Heart left ventricle (tissue), 16 donors: ENCODE measurements at regions not wholly inside any gene's neighbourhood (a gene's known extent, or its start where the extent isn't known, plus 50 kb on each side); places are given as distances from the start of the nearest gene placed in this dataset.

Experiments used
- ATAC-seq, 4 donors: fragments of 200-7000 bp; cut with Tn5 transposase; one replicate each; pipeline ENCODE4 v1.9.1; 2020 to 2022; ENCODE audit warnings: moderate library complexity in 4 of 4, mild to moderate bottlenecking in 3 of 4, moderate number of reproducible peaks in 1 of 4
- DNase-seq, 5 donors: peaks; one replicate each; pipeline ENCODE4 v3.0.0-alpha.2; 2020
- H3K27ac ChIP-seq, 12 donors: fragments of 200-600 bp; sonication (generic) in 4 of 12; one replicate each; pipeline versions ENCODE4 v1.5.0 to v1.8.0; 2016 to 2022; ENCODE audit warnings: mild to moderate bottlenecking in 2 of 12
- H3K27me3 ChIP-seq, 9 donors: fragments of 200-600 bp; sonication (generic) in 2 of 9; one replicate each; pipeline versions ENCODE4 v1.5.1 to v1.8.0; 2016 to 2022; ENCODE audit warnings: mild to moderate bottlenecking in 3 of 9
- H3K36me3 ChIP-seq, 9 donors: fragments of 200-600 bp; sonication (generic) in 2 of 9; one replicate each; pipeline versions ENCODE4 v1.5.0 to v1.8.0; 2018 to 2022; ENCODE audit warnings: mild to moderate bottlenecking in 2 of 9
- H3K4me1 ChIP-seq, 12 donors: fragments of 200-600 bp; sonication (generic) in 4 of 12; one replicate each; pipeline versions ENCODE4 v1.5.0 to v1.8.0; 2016 to 2022; ENCODE audit warnings: mild to moderate bottlenecking in 3 of 12
- H3K4me3 ChIP-seq, 12 donors: fragments of 200-600 bp; sonication (generic) in 4 of 12; one replicate each; pipeline versions ENCODE4 v1.5.0 to v1.8.0; 2017 to 2022; ENCODE audit warnings: mild to moderate bottlenecking in 9 of 12, moderate library complexity in 4 of 12
- H3K9me3 ChIP-seq, 12 donors: fragments of 200-600 bp; sonication (generic) in 4 of 12; one replicate each; pipeline versions ENCODE4 v1.5.0 to v1.8.0; 2016 to 2022; ENCODE audit warnings: mild to moderate bottlenecking in 1 of 12
- POLR2A ChIP-seq, 2 donors: fragments of 450-650 bp; IDR thresholded peaks; one replicate each; pipeline ENCODE4 v1.6.1; 2017; ENCODE audit warnings: antibody characterized with exemption in 2 of 2, mild to moderate bottlenecking in 2 of 2, moderate library complexity in 2 of 2
- WGBS, 4 donors: extraction: QIAGEN DNeasy Blood & Tissue Kit in 2 of 4; methylation state at CpG; one replicate each; pipeline versions ENCODE4 v1.1.5 to v1.1.7; 2013 to 2018; 5-methylcytosine and 5-hydroxymethylcytosine counted together
- intact Hi-C, 10 donors: fragments of 100-400 bp; cut with DNase I; formaldehyde crosslinking; loops; one replicate each; pipeline versions ENCODE4 v1.11.1 to v1.14.2; 2022
- TF ChIP-seq, protein P1 (sequence below), 12 donors: fragments of 200-600 bp; sonication (generic) in 4 of 12; IDR thresholded peaks; one replicate each; pipeline versions ENCODE4 v1.5.0 to v1.8.0; 2018 to 2022; ENCODE audit warnings: antibody characterized with exemption in 12 of 12, mild to moderate bottlenecking in 5 of 12
- donor health status: ischemic (EF 13 %, LVEDD 7.1; RV severe dilation, severe dysfunction).
- donor health status: healthy with polysubstance abuse.
- donor health status: DM: no; HTN: yes; CAD: no.
- donor health status: DM: no; HTN: no; CAD: no.
- donor health status: ischemic (EF 25% LVEDD 6.9; RV normal size, moderate dysfunction).
- donor health status: ischemic (EF 25% LVEDD 5.7; RV mildly dilated, moderate dysfunction).
- donor health status: healthy.
- donor health status: DM: yes; HTN: yes; CAD: no.
- donor health status: ischemic (EF 35%, LVEDD 5.7; RV mildly dilated, moderate dysfunction).
- donor health status: nonischemic (EF 11% LVEDD 7.7; RV severe dilation, severe dysfunction).
- donor health status: DM: yes; HTN: yes; CAD: no.
- donor health status: PGD.
- donor health status: ischemic (EF 29% LVEDD 5.4; RV normal size, mild dysfunction).
- donor health status: nonischemic (EF 23%, LVEDD 6.1; RV moderate dilation, normal function).

DNA sequence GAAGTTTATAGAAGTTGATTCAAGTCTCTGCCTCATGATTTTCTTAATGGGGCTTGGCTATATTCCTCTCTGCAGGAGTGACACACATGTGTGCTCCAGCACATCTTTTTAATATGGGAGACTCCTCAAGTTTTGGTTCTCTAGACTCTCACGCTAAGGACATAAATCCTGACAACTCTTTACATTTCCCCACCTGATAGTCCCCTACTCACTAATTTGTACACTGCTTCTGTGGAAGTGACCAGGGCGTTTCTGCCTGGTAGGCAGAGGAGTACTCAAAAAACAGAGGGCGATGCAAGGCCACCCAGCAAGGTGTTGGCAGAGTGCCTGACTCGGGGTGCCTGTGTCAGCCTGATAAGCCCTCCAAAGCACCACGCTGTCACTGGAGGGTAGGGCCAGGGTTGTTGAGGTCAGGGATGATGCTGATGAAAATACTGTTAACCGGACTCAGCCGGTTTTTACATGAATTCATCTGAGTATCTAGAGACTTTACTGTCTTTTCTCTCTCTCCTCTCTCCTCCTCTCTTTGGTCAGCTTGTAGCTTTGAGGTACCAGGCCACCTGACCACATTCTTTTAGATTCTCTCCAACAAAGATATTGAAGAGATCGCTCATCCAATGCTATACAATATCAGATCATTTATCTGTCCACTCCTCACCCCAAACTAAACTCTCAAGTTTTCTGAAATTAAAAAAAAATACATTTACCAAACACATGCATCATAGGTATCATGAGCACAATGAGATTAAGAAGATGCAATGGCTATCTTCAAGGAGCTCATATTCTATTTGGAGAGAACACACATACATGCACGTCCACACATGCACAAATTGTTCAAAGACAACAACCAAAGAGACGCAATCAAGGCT lies 205.2 kb downstream of the PIK3R1 start:
- ATAC-seq (peak; percentile 48 to 84 (median 79)), DNase-seq (peak; percentile 56 to 82 (median 69))
- Histone ChIP-seq H3K4me1 (peaks cover 0 to 34% (median 18%) of the 10 kb centered on the region in 12 donors), H3K27ac (no peak overlapping the region), H3K4me3 (no peak overlapping the region), H3K36me3 (no peaks in the 10 kb centered on the region), H3K27me3 (no peaks in the 10 kb centered on the region), H3K9me3 (no peaks in the 10 kb centered on the region)
- intact Hi-C loops: no loop called here
- TF ChIP-seq POLR2A (IDR thresholded peaks at IDR 0.05): no peak
- TF ChIP-seq, protein P1, sequence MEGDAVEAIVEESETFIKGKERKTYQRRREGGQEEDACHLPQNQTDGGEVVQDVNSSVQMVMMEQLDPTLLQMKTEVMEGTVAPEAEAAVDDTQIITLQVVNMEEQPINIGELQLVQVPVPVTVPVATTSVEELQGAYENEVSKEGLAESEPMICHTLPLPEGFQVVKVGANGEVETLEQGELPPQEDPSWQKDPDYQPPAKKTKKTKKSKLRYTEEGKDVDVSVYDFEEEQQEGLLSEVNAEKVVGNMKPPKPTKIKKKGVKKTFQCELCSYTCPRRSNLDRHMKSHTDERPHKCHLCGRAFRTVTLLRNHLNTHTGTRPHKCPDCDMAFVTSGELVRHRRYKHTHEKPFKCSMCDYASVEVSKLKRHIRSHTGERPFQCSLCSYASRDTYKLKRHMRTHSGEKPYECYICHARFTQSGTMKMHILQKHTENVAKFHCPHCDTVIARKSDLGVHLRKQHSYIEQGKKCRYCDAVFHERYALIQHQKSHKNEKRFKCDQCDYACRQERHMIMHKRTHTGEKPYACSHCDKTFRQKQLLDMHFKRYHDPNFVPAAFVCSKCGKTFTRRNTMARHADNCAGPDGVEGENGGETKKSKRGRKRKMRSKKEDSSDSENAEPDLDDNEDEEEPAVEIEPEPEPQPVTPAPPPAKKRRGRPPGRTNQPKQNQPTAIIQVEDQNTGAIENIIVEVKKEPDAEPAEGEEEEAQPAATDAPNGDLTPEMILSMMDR (IDR thresholded peaks at IDR 0.05): no peak
- 59 to 69% (median 65%) methylated on average over 10 of the region's 10 CpGs for WGBS, 4 donors

DNA sequence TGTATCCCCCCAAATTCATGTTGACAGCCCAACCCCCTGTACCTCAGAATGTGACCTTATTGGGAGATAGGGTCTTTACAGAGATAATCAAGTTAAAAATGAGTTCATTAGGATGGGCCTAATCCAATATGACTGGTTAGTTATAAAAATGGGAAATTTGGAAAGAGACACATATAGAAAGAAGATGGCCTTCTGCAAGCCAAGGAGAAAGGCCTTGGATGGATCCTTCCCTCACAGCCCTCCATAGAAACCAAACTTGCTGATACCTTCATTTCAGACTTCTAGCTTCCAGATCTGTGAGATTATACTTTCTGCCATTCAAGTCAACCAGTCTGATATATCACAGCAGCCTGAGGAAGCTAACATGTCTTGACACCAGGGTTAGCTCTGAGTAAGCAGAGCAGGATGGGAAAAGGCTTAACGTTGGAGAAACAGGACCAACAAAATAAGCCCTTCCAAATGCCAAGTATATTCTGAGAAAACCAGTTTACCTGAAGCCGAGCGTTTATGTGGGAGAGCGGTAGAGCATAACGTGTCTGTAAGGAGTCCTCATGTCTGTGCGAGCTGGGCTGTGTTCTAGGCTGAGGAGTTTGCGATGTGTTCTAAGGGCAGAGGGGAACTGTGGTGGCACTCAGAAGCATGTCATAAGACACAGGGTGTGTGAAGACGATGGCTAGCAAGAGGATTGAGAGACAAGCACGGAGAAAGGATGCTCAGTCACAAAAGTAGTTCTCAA lies 206.1 kb downstream of the PIK3R1 start:
- 94 to 97% (median 97%) methylated on average over 9 of the region's 9 CpGs for WGBS, 4 donors

DNA sequence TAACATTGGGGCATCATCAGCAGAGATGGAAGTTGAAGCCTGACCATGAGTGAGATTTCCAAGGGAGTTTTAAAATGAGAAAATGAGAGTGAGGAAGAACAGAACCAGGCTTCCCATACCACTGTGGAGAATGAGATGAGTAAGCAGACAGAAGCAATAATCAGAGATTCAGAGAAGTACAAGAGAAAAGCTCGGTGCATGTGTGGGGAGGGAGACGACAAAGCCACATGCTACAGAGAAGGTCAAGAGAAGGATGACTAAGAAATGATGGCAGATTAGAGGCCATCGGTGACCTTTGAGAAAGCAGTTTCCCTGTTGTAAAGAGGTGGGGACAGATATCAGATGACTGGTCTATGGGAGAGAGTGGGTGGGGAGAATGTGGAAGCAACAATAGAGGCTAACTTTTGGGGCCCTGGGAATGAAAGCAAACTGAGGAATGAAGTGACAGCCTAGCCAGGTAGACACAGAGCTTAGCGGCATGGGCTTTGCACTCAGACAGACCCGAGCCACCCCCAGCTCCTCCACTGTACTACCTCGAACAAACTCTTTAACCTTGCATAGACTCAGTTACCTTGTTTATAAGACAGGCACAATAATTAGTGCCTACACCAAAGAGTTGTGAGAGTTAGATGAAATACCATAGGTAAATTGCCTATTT lies 207.7 kb downstream of the PIK3R1 start:
- TF ChIP-seq, protein P1 (IDR thresholded peaks at IDR 0.05): no peak
- no peak for TF ChIP-seq POLR2A (IDR thresholded peaks at IDR 0.05)
- Histone ChIP-seq H3K36me3 (no peaks in the 10 kb centered on the region), H3K4me3 (no peak overlapping the region), H3K4me1 (peaks cover 0 to 30% (median 16%) of the 10 kb centered on the region in 12 donors), H3K9me3 (no peaks in the 10 kb centered on the region), H3K27me3 (no peaks in the 10 kb centered on the region), H3K27ac (no peak overlapping the region)
- ATAC-seq (no peak), DNase-seq (no peak)
- intact Hi-C loops: no loop called here
- WGBS, 4 donors: 92 to 95% (median 93%) methylated on average over 6 of the region's 6 CpGs

More for the DNA sequence above, 206.1 kb downstream of the PIK3R1 start:
- TF ChIP-seq, protein P1 (IDR thresholded peaks at IDR 0.05): no peak
- TF ChIP-seq POLR2A (IDR thresholded peaks at IDR 0.05): no peak
- ATAC-seq (no peak), DNase-seq (no peak)
- Histone ChIP-seq H3K27ac (no peak overlapping the region), H3K9me3 (no peaks in the 10 kb centered on the region), H3K27me3 (no peaks in the 10 kb centered on the region), H3K4me1 (peaks cover 0 to 34% (median 18%) of the 10 kb centered on the region in 12 donors), H3K4me3 (no peak overlapping the region), H3K36me3 (no peaks in the 10 kb centered on the region)
- intact Hi-C loops: no loop called here
